Adrenal gland (tissue), 9 donors: ENCODE measurements at regions not wholly inside any gene's neighbourhood (a gene's known extent, or its start where the extent isn't known, plus 50 kb on each side); places are given as distances from the start of the nearest gene placed in this dataset.

Source experiments
- DNase-seq, 7 donors: peaks; one replicate each; pipeline ENCODE4 v3.0.0-alpha.2; 2019 to 2020
- H3K27ac ChIP-seq, 5 donors: fragments of 200-600 bp; sonication (generic) in 4 of 5; 1 replicate in 3 of 5; 2 replicates in 2 of 5; pipeline versions ENCODE4 v1.5.1 to v1.8.0; 2016 to 2020; ENCODE audit warnings: mild to moderate bottlenecking in 1 of 5
- H3K27me3 ChIP-seq: fragments of 200-600 bp; 2 replicates; pipeline ENCODE4 v1.8.0; 2021
- H3K36me3 ChIP-seq, 2 donors: fragments of 200-600 bp; replicated peaks in 1 of 2; 1 replicate in 1 of 2; 2 replicates in 1 of 2; pipeline versions ENCODE4 v1.5.1 to v1.8.0; 2018 to 2022
- H3K4me1 ChIP-seq, 2 donors: fragments of 200-600 bp; replicated peaks in 1 of 2; 1 replicate in 1 of 2; 2 replicates in 1 of 2; pipeline versions ENCODE4 v1.5.1 to v1.8.0; 2018 to 2021
- H3K4me3 ChIP-seq, 4 donors: fragments of 200-600 bp; sonication (generic) in 3 of 4; one replicate each; pipeline ENCODE4 v1.5.1; 2016 to 2018
- H3K9me3 ChIP-seq, 3 donors: fragments of 200-600 bp; sonication (generic) in 1 of 3; replicated peaks in 1 of 3; 1 replicate in 2 of 3; 2 replicates in 1 of 3; pipeline versions ENCODE4 v1.5.1 to v1.8.0; 2016 to 2021
- CTCF ChIP-seq, 6 experiments: fragments of 450-650 bp in 4 of 6; fragments of 200-600 bp in 2 of 6; sonication (generic) in 1 of 6; IDR thresholded peaks; 1 replicate in 5 of 6; 2 replicates in 1 of 6; pipeline versions ENCODE4 v1.5.1 to v1.8.0; 2016 to 2021; ENCODE audit warnings: antibody characterized with exemption in 6 of 6, mild to moderate bottlenecking in 2 of 6, moderate library complexity in 1 of 6
- POLR2A ChIP-seq, 2 donors: fragments of 450-650 bp; IDR thresholded peaks; one replicate each; pipeline ENCODE4 v1.6.1; 2017; ENCODE audit warnings: antibody characterized with exemption in 2 of 2, mild to moderate bottlenecking in 2 of 2, moderate library complexity in 1 of 2
- WGBS, 4 donors: extraction: QIAGEN DNeasy Blood & Tissue Kit in 2 of 4; methylation state at CpG; one replicate each; pipeline versions ENCODE4 v1.1.5 to v1.1.7; 2013 to 2017; 5-methylcytosine and 5-hydroxymethylcytosine counted together
- intact Hi-C, 2 donors: fragments of 100-400 bp; cut with DNase I; formaldehyde crosslinking; loops; one replicate each; pipeline versions ENCODE4 v1.14.1 to v1.15.0; 2022 to 2023
- donor health status: healthy with polysubstance abuse.
- donor health status: Bipolar disorder and iron deficiency.
- donor health status: DM: yes; HTN: yes; CAD: no.
- donor health status: DM: no; HTN: no; CAD: no.
- donor health status: DM: no; HTN: no; CAD: no.

- intact Hi-C loops, result no loop called here
- no peaks in the 10 kb centered on the region for H3K27me3 ChIP-seq
- WGBS, 4 donors, result 48 to 69% (median 67%) methylated on average over 7 to 10 of the region's 10 CpGs
Measured at GRCh38 chr17:74063439-74063838, 140.0 kb upstream of the RPL38 start.

GRCh38 chr17:74070374-74070773, 133.1 kb upstream of the RPL38 start:
- no peak for DNase-seq
- 71 to 88% (median 85%) methylated on average over 3 of the region's 3 CpGs for WGBS, 4 donors
- no peaks in the 10 kb centered on the region for H3K27me3 ChIP-seq
- no peaks in the 10 kb centered on the region for H3K4me1 ChIP-seq
- no peaks in the 10 kb centered on the region for H3K9me3 ChIP-seq
- H3K36me3 ChIP-seq, result no peaks in the 10 kb centered on the region
- H3K4me3 ChIP-seq, result no peak overlapping the region
- intact Hi-C loops, result no loop called here
- TF ChIP-seq POLR2A (IDR thresholded peaks at IDR 0.05) (no peak), CTCF (IDR thresholded peaks at IDR 0.05) (no peak)
- H3K27ac ChIP-seq, result no peak overlapping the region

More at GRCh38 chr17:74063439-74063838, 140.0 kb upstream of the RPL38 start:
- Histone ChIP-seq H3K27ac (no peak overlapping the region), H3K9me3 (no peaks in the 10 kb centered on the region), H3K4me1 (no peaks in the 10 kb centered on the region), H3K4me3 (no peak overlapping the region), H3K36me3 (no peaks in the 10 kb centered on the region)
- TF ChIP-seq POLR2A (IDR thresholded peaks at IDR 0.05), result no peak
- no peak for TF ChIP-seq CTCF (IDR thresholded peaks at IDR 0.05)
- DNase-seq, result no peak

- DNase-seq, result no peak
- Histone ChIP-seq H3K9me3 (no peaks in the 10 kb centered on the region), H3K4me3 (no peak overlapping the region), H3K27ac (no peak overlapping the region), H3K36me3 (no peaks in the 10 kb centered on the region), H3K4me1 (no peaks in the 10 kb centered on the region), H3K27me3 (no peaks in the 10 kb centered on the region)
- intact Hi-C loops, result no loop called here
- 83 to 90% (median 86%) methylated on average over 12 of the region's 12 CpGs for WGBS, 4 donors
- TF ChIP-seq CTCF (IDR thresholded peaks at IDR 0.05) (no peak), POLR2A (IDR thresholded peaks at IDR 0.05) (no peak)
Measured at GRCh38 chr17:74070998-74071679, 132.3 kb upstream of the RPL38 start.

- Histone ChIP-seq H3K36me3 (no peaks in the 10 kb centered on the region), H3K4me3 (no peak overlapping the region), H3K27ac (no peak overlapping the region), H3K27me3 (no peaks in the 10 kb centered on the region), H3K9me3 (no peaks in the 10 kb centered on the region), H3K4me1 (no peaks in the 10 kb centered on the region)
- 76 to 88% (median 78%) methylated on average over 4 of the region's 4 CpGs for WGBS, 4 donors
- TF ChIP-seq CTCF (IDR thresholded peaks at IDR 0.05), result no peak
- no peak for TF ChIP-seq POLR2A (IDR thresholded peaks at IDR 0.05)
- intact Hi-C loops, result no loop called here
- no peak for DNase-seq
Measured at GRCh38 chr17:74072340-74072739, 131.1 kb upstream of the RPL38 start.
